Activated CD4-positive, alpha-beta T cell treated with anti-CD3 and anti-CD28 coated beads, Interleukin-2, amount 10 ng/mL, durations not matched to agents 7 days and 5 days (primary cell): ENCODE measurements at regions not wholly inside any gene's neighbourhood (a gene's known extent, or its start where the extent isn't known, plus 50 kb on each side); places are given as distances from the start of the nearest gene placed in this dataset.
"Not testable (repeated sequence)": the region's sequence is repeated elsewhere in the genome, so short reads cannot be mapped to it uniquely, and the experiment has no call there.

ENCODE experiments used
- CTCF ChIA-PET: fragments of 350-600 bp; sonication (Branson Sonifier 250); formaldehyde crosslinking; loops from one replicate; lab custom pipeline; 2021; ENCODE audit warnings: antibody characterized with exemption; lab: Charles Lee
- POLR2A ChIA-PET: fragments of 350-600 bp; sonication (Branson Sonifier 250); formaldehyde crosslinking; loops from one replicate; lab custom pipeline; 2021; ENCODE audit warnings: antibody characterized with exemption; lab: Charles Lee
- DNase-seq: peaks from one replicate; pipeline ENCODE4 v3.0.0-alpha.2; 2020
- H3K27ac Mint-ChIP-seq: one replicate; pipeline ENCODE4 v1.8.0; 2021; ENCODE audit warnings: mild to moderate bottlenecking, moderate library complexity, mixed read lengths
- H3K27me3 Mint-ChIP-seq: one replicate; pipeline ENCODE4 v1.8.0; 2021; ENCODE audit warnings: mixed read lengths
- H3K36me3 Mint-ChIP-seq: one replicate; pipeline ENCODE4 v1.8.0; 2021; ENCODE audit warnings: low read depth, mixed read lengths
- H3K4me1 Mint-ChIP-seq: one replicate; pipeline ENCODE4 v1.8.0; 2021; ENCODE audit warnings: mixed read lengths
- H3K4me3 Mint-ChIP-seq: one replicate; pipeline ENCODE4 v1.8.0; 2021; ENCODE audit warnings: mild to moderate bottlenecking, moderate library complexity, mixed read lengths
- H3K9me3 Mint-ChIP-seq: one replicate; pipeline ENCODE4 v1.8.0; 2021; ENCODE audit warnings: mixed read lengths

DNA sequence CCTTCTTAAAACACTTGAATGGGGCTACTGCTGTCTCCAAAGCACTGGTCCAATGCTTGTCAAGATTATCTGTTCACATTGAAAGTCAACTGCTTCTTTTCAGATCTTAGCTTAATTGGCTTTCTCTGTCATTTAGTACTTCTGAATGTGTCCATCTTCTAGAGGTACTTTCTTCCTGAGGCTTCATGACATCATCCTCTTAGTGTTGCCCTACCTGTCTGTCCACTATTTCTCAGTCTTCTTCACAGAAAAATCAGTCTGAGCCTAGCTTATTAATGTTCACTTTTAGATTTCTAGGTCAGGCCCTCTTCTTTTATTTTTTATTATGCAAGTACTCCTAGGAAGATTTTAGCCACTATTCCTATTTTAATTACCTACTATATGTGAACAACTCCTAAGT is 899.9 kb downstream of the DTWD2 start:
- Mint-ChIP-seq H3K4me3 (no peak overlapping the region), H3K27me3 (no peaks in the 10 kb centered on the region), H3K36me3 (no peaks in the 10 kb centered on the region), H3K27ac (no peak overlapping the region), H3K9me3 (no peaks in the 10 kb centered on the region), H3K4me1 (no peaks in the 10 kb centered on the region)
- DNase-seq = no peak
- ChIA-PET CTCF (no interaction called here), POLR2A (no interaction called here)

DNA sequence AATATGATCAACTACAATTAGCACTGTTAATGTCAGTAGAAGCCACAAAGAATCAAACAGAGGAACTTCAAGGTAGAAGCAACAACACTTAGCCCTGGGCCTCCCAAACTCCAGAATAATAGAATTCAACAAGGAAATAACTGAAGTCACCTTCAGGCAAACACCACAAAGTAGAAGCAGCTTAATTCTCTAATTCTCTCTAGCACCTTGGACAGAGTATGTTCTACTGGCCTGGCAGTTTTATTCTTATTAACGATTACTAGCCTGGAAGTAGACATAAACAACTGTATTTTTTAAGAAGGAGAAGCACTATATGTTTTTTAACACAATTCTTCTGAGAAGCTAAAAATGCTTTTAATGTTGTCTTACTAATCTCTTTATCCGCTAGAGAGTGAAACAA is 911.9 kb downstream of the DTWD2 start:
- no peak for DNase-seq
- H3K4me3 Mint-ChIP-seq = no peak overlapping the region
- ChIA-PET POLR2A (no interaction called here), CTCF (no interaction called here)
- no peaks in the 10 kb centered on the region for H3K36me3 Mint-ChIP-seq
- peaks cover 11% of the 10 kb centered on the region for H3K9me3 Mint-ChIP-seq
- no peaks in the 10 kb centered on the region for H3K4me1 Mint-ChIP-seq
- H3K27me3 Mint-ChIP-seq = no peaks in the 10 kb centered on the region
- no peak overlapping the region for H3K27ac Mint-ChIP-seq

DNA sequence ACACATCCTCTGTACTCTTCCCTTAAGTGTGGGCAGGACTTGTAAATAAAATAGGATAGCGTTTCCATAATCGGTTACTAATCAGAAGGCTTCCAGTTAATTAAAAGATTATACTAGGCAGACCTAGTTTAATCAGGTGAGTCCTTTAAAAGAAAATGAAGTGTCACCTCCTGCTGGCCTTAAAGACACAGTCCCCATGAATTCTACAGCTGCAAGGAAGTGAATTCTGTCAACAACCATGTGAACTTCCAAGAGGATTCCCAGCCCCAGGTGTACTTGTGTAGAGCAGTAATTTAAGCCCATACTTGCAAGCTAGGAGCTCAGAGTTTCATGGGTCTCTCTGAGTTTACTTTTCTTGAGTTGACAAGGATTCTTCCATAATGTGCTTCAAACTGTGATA is 918.3 kb downstream of the DTWD2 start:
- Mint-ChIP-seq H3K27ac (no peak overlapping the region), H3K4me1 (no peaks in the 10 kb centered on the region), H3K9me3 (peaks cover 3% of the 10 kb centered on the region), H3K27me3 (no peaks in the 10 kb centered on the region), H3K4me3 (no peak overlapping the region), H3K36me3 (no peaks in the 10 kb centered on the region)
- ChIA-PET POLR2A (no interaction called here), CTCF (no interaction called here)
- no peak for DNase-seq

DNA sequence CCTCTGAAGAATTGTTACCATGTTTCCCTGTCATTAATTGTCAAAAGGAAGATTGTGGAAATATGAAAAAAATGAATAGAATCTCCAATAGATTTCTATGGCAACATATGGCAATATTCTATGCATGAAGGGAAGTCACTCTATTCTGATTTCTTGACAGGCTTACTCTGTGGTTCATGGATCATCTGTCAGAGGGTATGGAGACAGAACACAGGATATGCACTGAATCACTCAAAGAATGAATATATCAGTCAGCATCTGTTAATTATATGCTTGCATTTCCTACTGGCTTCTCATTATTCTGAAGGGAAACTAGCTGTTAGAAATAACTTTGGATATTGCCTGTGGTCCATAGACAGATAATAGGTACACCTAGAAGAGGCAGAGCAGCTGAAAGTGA is 918.9 kb downstream of the DTWD2 start:
- no peak for DNase-seq
- ChIA-PET POLR2A (no interaction called here), CTCF (interaction anchor here (0.9 kb wide), 1 partner anchor 10 kb away, joined by 4 read pairs; no protein-coding TSS in a partner anchor)
- Mint-ChIP-seq H3K27ac (no peak overlapping the region), H3K4me3 (no peak overlapping the region), H3K27me3 (no peaks in the 10 kb centered on the region), H3K4me1 (no peaks in the 10 kb centered on the region), H3K9me3 (peaks cover 3% of the 10 kb centered on the region), H3K36me3 (no peaks in the 10 kb centered on the region)

DNA sequence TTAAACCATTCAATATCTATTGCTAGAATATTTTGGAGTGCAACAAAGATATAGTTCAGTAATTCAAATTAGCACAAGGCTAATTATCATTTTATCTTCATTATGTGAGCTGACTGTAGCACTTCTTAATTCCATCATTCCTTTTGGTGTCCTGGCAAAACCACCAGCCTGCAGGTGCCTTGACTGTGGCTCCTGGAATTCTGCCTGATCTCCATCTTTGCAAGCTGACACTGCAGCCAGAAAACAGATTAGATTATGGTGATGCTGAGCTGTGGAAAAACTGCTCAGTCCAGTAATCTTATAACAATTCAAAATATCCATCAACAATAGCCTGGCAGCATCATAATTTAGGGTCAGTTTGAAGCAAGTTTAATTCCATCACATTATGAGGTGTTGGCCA is 919.5 kb downstream of the DTWD2 start:
- ChIA-PET CTCF (interaction anchor here (0.9 kb wide), 1 partner anchor 10 kb away, joined by 4 read pairs; no protein-coding TSS in a partner anchor), POLR2A (no interaction called here)
- Mint-ChIP-seq H3K4me1 (no peaks in the 10 kb centered on the region), H3K36me3 (no peaks in the 10 kb centered on the region), H3K27ac (no peak overlapping the region), H3K9me3 (peaks cover 3% of the 10 kb centered on the region), H3K4me3 (no peak overlapping the region), H3K27me3 (no peaks in the 10 kb centered on the region)
- DNase-seq = no peak

DNA sequence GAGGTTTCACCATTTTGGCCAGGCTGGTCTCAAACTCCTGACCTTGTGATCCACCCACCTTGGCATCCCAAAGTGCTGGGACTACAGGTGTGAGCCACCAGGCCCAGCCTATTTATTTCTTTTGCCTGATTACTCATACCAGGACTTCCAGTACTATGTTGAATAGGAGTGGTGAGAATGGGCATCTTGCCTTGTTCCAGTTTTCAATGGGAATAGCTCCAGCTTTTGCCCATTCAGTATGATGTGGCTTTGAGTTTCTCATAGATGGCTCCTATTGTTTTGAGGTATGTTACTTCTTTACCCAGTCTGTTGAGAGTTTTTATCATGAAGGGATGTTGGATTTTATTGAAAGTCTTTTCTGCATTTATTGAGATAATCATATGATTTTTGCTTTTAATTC is 924.5 kb downstream of the DTWD2 start:
- H3K27me3 Mint-ChIP-seq, H3K27ac Mint-ChIP-seq, H3K36me3 Mint-ChIP-seq, H3K4me1 Mint-ChIP-seq, DNase-seq, CTCF ChIA-PET, H3K9me3 Mint-ChIP-seq, H3K4me3 Mint-ChIP-seq, POLR2A ChIA-PET: not testable (repeated sequence)

DNA sequence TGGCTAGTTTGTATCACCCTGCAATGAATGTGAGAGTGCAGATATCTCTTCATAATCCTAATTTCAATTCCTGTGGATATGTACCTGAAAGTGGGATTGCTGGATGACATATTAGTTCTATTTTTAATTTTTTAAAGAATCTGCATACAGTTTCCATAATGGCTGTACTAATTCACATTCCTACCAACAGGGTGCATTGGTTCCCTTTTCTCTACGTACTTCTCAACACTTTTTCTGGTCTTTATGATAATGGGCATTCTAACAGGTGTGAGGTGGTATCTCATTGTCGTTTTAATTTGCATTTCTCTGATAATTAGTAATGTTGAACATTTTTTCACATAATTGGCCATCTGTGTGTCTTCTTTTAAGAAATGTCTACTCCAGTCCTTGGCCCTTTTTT is 927.5 kb downstream of the DTWD2 start:
- ChIA-PET POLR2A (no interaction called here), CTCF (no interaction called here)
- Mint-ChIP-seq H3K27ac (no peak overlapping the region), H3K27me3 (no peaks in the 10 kb centered on the region), H3K4me3 (no peak overlapping the region), H3K36me3 (no peaks in the 10 kb centered on the region), H3K4me1 (no peaks in the 10 kb centered on the region), H3K9me3 (peaks cover 3% of the 10 kb centered on the region)
- DNase-seq = no peak

DNA sequence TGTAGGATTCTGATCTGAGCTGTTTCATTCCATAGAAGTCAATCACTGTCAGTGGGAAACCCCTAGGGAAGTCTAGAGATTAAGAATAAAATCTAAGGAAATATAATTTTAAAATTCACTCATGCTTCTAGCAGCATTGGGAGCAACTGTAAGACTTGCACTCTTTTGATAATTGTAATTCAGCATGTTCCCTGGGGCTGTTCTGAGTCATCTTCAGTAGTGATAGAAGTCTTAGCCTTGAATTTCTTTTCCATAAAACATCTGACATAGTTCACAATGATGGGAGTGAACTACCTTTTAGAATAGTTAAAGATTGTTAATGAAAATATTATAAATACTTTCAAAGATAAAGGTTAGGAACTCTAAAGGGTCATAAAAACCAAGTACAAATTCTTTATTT is 935.8 kb downstream of the DTWD2 start:
- ChIA-PET POLR2A (no interaction called here), CTCF (no interaction called here)
- H3K9me3 Mint-ChIP-seq = no peaks in the 10 kb centered on the region
- no peak overlapping the region for H3K4me3 Mint-ChIP-seq
- no peaks in the 10 kb centered on the region for H3K27me3 Mint-ChIP-seq
- DNase-seq = no peak
- no peaks in the 10 kb centered on the region for H3K4me1 Mint-ChIP-seq
- no peaks in the 10 kb centered on the region for H3K36me3 Mint-ChIP-seq
- H3K27ac Mint-ChIP-seq = no peak overlapping the region

DNA sequence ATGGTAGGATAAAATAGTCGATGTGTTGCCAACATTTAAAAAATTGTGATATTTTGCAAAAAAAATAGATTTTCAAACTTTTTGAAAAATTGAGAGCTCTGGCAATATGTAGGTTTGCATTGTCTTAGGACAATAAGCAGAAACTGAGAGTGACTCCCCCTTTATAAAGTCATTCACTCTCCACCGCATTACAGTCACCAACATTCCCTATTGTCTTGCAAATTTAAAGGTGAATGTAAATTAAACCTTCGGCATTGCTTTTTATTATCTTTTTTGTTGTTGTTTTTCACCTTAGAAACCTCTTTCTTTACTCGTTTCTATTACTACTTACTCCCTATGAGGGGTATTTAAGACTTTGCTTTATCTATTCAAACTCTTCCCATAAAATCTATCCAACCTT is 944.2 kb downstream of the DTWD2 start:
- POLR2A ChIA-PET = no interaction called here
- DNase-seq = no peak

DNA sequence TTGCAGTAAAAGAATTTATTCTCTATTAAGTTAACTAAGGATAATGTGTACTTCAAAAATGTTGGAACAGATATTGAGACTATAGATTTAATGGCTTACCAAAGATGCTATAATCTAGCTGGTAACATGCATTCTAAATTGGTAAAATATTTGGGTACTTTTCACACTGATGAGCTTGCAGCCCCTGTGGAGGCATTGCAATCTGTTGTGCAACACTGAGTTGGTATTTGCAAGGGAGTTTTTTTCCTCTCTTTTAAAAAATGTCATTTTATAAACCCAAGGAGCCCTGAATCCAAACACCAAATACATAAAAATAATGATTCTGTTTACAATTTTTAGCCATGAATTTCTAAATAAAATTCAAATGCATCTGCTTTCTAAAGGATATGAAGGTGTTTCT is 944.8 kb downstream of the DTWD2 start:
- no peak overlapping the region for H3K27ac Mint-ChIP-seq
- DNase-seq = no peak
- ChIA-PET POLR2A (no interaction called here), CTCF (no interaction called here)
- no peaks in the 10 kb centered on the region for H3K36me3 Mint-ChIP-seq
- no peaks in the 10 kb centered on the region for H3K4me1 Mint-ChIP-seq
- H3K27me3 Mint-ChIP-seq = no peaks in the 10 kb centered on the region
- H3K4me3 Mint-ChIP-seq = no peak overlapping the region
- H3K9me3 Mint-ChIP-seq = no peaks in the 10 kb centered on the region

More for the DNA sequence above, 944.2 kb downstream of the DTWD2 start:
- CTCF ChIA-PET = no interaction called here
- Mint-ChIP-seq H3K4me3 (no peak overlapping the region), H3K27me3 (no peaks in the 10 kb centered on the region), H3K36me3 (no peaks in the 10 kb centered on the region), H3K4me1 (no peaks in the 10 kb centered on the region), H3K27ac (no peak overlapping the region), H3K9me3 (no peaks in the 10 kb centered on the region)

DNA sequence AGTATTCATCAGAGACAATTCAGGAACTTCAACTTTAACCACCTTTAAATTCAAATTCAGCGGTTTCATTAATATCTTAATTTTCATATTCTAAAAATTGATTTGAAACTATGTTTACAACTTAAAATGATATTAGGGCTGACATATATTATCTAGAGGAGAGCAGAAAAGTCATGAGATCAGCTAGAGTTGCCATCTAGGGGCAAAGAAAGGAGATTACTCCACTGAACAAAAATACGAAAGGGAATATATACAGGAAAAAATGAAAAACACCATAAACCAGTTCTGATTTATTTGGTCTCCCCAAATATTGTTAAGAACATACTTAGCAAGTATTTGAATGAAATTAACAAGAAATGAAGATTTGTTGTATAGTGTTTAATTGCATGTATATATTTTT is 946.3 kb downstream of the DTWD2 start:
- no peaks in the 10 kb centered on the region for H3K4me1 Mint-ChIP-seq
- no peaks in the 10 kb centered on the region for H3K36me3 Mint-ChIP-seq
- CTCF ChIA-PET = no interaction called here

DNA sequence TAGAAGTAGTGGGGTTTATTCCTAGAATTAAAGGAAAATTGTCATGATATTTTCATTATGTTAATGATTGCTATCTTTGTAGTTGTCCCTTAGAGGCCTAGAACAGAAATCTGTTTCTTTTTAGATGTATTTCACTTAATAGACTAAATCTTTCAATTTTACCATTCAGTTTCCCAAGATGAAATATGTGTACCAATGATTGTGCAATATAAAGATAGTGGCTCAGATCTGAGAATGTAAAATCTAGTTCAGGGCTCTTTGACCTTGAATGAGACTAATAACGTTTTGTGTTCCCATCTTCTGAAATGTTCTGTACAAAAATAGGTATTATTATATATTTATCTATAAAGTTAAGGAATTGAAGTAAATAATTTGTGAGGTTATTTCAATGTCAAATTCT is 947.9 kb downstream of the DTWD2 start:
- POLR2A ChIA-PET = no interaction called here
- no peak for DNase-seq
- Mint-ChIP-seq H3K27ac (no peak overlapping the region), H3K4me3 (no peak overlapping the region), H3K27me3 (no peaks in the 10 kb centered on the region), H3K4me1 (no peaks in the 10 kb centered on the region), H3K36me3 (no peaks in the 10 kb centered on the region), H3K9me3 (no peaks in the 10 kb centered on the region)
- CTCF ChIA-PET = no interaction called here

More for the DNA sequence above, 946.3 kb downstream of the DTWD2 start:
- POLR2A ChIA-PET = no interaction called here
- DNase-seq = no peak
- no peak overlapping the region for H3K27ac Mint-ChIP-seq
- no peaks in the 10 kb centered on the region for H3K27me3 Mint-ChIP-seq
- no peaks in the 10 kb centered on the region for H3K9me3 Mint-ChIP-seq
- H3K4me3 Mint-ChIP-seq = no peak overlapping the region

DNA sequence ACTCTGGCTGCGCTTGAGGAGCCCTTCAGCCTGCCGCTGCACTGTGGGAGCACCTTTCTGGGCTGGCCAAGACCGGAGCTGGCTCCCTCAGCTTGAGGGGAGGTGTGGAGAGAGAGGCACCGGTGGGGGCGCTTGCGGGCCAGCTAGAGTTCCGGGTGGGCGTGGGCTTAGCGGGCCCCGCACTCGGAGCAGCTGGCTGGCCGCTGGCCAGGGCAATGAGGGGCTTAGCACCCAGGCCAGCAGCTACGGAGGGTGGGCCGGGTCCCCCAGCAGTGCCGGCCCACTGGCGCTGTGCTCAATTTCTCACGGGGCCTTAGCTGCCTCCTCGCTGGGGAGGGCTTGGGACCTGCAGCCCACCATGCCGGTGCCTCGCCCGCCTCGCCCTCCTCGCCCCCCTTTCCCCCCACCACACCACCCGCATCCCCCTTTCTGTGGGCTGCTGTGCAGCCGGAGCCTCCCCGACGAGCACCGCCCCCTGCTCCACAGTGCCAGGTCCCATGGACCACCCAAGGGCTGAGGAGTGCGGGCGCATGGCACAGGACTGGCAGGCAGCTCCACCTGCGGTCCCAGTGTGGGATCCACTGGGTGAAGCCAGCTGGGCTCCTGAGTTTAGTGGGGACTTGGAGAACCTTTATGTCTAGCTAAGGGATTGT is 954.5 kb downstream of the DTWD2 start:
- Mint-ChIP-seq H3K36me3 (no peaks in the 10 kb centered on the region), H3K9me3 (peaks cover 14% of the 10 kb centered on the region), H3K4me3 (no peak overlapping the region), H3K27ac (no peak overlapping the region), H3K27me3 (no peaks in the 10 kb centered on the region), H3K4me1 (no peaks in the 10 kb centered on the region)
- no peak for DNase-seq
- CTCF ChIA-PET = no interaction called here
- POLR2A ChIA-PET = no interaction called here

DNA sequence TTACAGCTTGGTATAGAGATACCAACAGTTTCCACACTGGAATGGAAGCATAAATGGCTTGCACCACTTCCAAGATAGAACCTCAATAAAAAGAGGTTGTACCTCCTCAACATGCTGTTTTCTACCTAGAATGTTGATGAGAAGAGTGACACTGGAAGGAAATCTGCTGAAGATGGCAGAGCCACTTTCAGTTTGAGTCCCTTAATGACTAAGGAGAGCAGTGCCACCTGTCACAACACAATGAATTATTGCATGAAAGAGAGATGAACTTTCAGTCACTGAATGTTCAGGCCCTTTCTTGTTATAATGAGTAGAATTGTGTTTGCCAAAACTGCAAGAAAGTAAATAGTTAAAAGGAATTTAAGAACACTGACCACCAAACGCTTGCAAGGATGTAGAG is 958.5 kb downstream of the DTWD2 start:
- no peak overlapping the region for H3K4me3 Mint-ChIP-seq
- H3K27ac Mint-ChIP-seq = no peak overlapping the region
- no peaks in the 10 kb centered on the region for H3K4me1 Mint-ChIP-seq
- peaks cover 11% of the 10 kb centered on the region for H3K9me3 Mint-ChIP-seq
- POLR2A ChIA-PET = no interaction called here
- CTCF ChIA-PET = no interaction called here
- no peak for DNase-seq
- H3K36me3 Mint-ChIP-seq = no peaks in the 10 kb centered on the region
- no peaks in the 10 kb centered on the region for H3K27me3 Mint-ChIP-seq
